HEK293 (cell line): ENCODE measurements at regions not wholly inside any gene's neighbourhood (a gene's known extent, or its start where the extent isn't known, plus 50 kb on each side); places are given as distances from the start of the nearest gene placed in this dataset.

Source experiments
- KLF7 ChIP-seq: fragments of 450-650 bp; formaldehyde crosslinking; IDR thresholded peaks from 2 replicates; pipeline ENCODE4 v1.5.1; 2016; ENCODE audit warnings: missing biosample characterization, missing genetic modification characterization, borderline replicate concordance
- WT1 ChIP-seq: fragments of 450-650 bp; formaldehyde crosslinking; IDR thresholded peaks from 2 replicates; pipeline ENCODE4 v1.5.1; 2016; ENCODE audit warnings: missing biosample characterization, missing genetic modification characterization
- ZNF121 ChIP-seq: fragments of 450-650 bp; formaldehyde crosslinking; IDR thresholded peaks from 2 replicates; pipeline ENCODE4 v1.5.1; 2016; ENCODE audit warnings: missing biosample characterization, missing genetic modification characterization
- ZNF266 ChIP-seq: fragments of 450-650 bp; formaldehyde crosslinking; IDR thresholded peaks from 2 replicates; pipeline ENCODE4 v1.5.1; 2016; ENCODE audit warnings: missing biosample characterization, missing genetic modification characterization, low read depth
- ZNF274 ChIP-seq, 2 experiments: fragments of 200-500 bp in 1 of 2; fragments of 450-650 bp in 1 of 2; sonication (Bioruptor generic) in 1 of 2; formaldehyde crosslinking in 1 of 2; IDR thresholded peaks; 2 replicates each; pipeline versions ENCODE4 v1.5.1 to v1.6.1; 2014 to 2016; ENCODE audit warnings: borderline replicate concordance in 1 of 2, inconsistent platforms in 1 of 2, low read length in 1 of 2, missing biosample characterization in 1 of 2, missing genetic modification characterization in 1 of 2
- ZNF561 ChIP-seq: fragments of 450-650 bp; IDR thresholded peaks from 2 replicates; pipeline ENCODE4 v1.5.1; 2018; ENCODE audit warnings: missing biosample characterization, missing genetic modification characterization, borderline replicate concordance
- TF ChIP-seq, protein P1 (sequence below): fragments of 450-650 bp; formaldehyde crosslinking; IDR thresholded peaks from 2 replicates; pipeline ENCODE4 v1.5.1; 2016; ENCODE audit warnings: missing biosample characterization, missing genetic modification characterization
- TF ChIP-seq, protein P2 (sequence below): fragments of 450-650 bp; formaldehyde crosslinking; IDR thresholded peaks from 2 replicates; pipeline ENCODE4 v1.5.1; 2017; ENCODE audit warnings: missing biosample characterization, missing genetic modification characterization
- TF ChIP-seq, protein P3 (sequence below): fragments of 450-650 bp; formaldehyde crosslinking; conservative IDR thresholded peaks from 2 replicates; pipeline ENCODE4 v1.5.1; 2016; ENCODE audit warnings: low read depth, missing biosample characterization, missing genetic modification characterization

DNA sequence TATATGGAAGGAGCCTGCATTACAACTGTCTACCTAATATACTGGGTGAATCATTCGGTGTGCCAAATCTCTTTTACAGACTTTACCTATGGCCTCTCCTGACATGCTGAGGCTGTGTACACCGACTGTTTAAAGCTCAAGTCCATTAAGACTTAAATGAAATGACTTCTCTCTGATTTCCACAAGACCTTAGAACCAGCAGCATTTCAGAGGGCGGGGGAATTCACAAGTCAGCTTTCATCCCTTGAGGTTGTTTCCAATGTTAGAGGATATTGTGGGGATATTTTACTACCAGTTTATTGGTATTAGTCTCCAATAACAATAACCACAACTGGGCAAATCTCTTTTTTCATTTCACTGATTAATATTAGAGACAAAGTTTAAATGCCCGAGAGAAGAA is 87.1 kb upstream of the IKZF1 start:
- TF ChIP-seq, protein P1, sequence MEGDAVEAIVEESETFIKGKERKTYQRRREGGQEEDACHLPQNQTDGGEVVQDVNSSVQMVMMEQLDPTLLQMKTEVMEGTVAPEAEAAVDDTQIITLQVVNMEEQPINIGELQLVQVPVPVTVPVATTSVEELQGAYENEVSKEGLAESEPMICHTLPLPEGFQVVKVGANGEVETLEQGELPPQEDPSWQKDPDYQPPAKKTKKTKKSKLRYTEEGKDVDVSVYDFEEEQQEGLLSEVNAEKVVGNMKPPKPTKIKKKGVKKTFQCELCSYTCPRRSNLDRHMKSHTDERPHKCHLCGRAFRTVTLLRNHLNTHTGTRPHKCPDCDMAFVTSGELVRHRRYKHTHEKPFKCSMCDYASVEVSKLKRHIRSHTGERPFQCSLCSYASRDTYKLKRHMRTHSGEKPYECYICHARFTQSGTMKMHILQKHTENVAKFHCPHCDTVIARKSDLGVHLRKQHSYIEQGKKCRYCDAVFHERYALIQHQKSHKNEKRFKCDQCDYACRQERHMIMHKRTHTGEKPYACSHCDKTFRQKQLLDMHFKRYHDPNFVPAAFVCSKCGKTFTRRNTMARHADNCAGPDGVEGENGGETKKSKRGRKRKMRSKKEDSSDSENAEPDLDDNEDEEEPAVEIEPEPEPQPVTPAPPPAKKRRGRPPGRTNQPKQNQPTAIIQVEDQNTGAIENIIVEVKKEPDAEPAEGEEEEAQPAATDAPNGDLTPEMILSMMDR = no peak
- TF ChIP-seq WT1 (tag by site-specific recombination) (no peak), ZNF561 (tag by site-specific recombination) (no peak), ZNF121 (no peak), ZNF266 (tag by site-specific recombination) (no peak), ZNF274 (IDR thresholded peaks at IDR 0.05; ENCODE audit: low read length) (no peak), ZNF274 (tag by site-specific recombination; IDR thresholded peaks at IDR 0.05; ENCODE audit: borderline replicate concordance) (no peak), KLF7 (no peak)
- TF ChIP-seq, protein P2, sequence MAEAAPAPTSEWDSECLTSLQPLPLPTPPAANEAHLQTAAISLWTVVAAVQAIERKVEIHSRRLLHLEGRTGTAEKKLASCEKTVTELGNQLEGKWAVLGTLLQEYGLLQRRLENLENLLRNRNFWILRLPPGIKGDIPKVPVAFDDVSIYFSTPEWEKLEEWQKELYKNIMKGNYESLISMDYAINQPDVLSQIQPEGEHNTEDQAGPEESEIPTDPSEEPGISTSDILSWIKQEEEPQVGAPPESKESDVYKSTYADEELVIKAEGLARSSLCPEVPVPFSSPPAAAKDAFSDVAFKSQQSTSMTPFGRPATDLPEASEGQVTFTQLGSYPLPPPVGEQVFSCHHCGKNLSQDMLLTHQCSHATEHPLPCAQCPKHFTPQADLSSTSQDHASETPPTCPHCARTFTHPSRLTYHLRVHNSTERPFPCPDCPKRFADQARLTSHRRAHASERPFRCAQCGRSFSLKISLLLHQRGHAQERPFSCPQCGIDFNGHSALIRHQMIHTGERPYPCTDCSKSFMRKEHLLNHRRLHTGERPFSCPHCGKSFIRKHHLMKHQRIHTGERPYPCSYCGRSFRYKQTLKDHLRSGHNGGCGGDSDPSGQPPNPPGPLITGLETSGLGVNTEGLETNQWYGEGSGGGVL = no peak
- TF ChIP-seq, protein P3, sequence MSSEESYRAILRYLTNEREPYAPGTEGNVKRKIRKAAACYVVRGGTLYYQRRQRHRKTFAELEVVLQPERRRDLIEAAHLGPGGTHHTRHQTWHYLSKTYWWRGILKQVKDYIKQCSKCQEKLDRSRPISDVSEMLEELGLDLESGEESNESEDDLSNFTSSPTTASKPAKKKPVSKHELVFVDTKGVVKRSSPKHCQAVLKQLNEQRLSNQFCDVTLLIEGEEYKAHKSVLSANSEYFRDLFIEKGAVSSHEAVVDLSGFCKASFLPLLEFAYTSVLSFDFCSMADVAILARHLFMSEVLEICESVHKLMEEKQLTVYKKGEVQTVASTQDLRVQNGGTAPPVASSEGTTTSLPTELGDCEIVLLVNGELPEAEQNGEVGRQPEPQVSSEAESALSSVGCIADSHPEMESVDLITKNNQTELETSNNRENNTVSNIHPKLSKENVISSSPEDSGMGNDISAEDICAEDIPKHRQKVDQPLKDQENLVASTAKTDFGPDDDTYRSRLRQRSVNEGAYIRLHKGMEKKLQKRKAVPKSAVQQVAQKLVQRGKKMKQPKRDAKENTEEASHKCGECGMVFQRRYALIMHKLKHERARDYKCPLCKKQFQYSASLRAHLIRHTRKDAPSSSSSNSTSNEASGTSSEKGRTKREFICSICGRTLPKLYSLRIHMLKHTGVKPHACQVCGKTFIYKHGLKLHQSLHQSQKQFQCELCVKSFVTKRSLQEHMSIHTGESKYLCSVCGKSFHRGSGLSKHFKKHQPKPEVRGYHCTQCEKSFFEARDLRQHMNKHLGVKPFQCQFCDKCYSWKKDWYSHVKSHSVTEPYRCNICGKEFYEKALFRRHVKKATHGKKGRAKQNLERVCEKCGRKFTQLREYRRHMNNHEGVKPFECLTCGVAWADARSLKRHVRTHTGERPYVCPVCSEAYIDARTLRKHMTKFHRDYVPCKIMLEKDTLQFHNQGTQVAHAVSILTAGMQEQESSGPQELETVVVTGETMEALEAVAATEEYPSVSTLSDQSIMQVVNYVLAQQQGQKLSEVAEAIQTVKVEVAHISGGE = no peak
